Dermis microvascular lymphatic vessel endothelial cell (primary cell): ENCODE measurements at regions not wholly inside any gene's neighbourhood (a gene's known extent, or its start where the extent isn't known, plus 50 kb on each side); places are given as distances from the start of the nearest gene placed in this dataset.

Source experiments
- DNase-seq, 2 donors: peaks; one replicate each; pipeline versions ENCODE4 v3.0.0 to v3.0.0-alpha.2; 2010; ENCODE audit warnings: low read depth in 2 of 2

GRCh38 chr11:96607864-96608558, 218.2 kb downstream of the JRKL start:
- DNase-seq, result no peak

GRCh38 chr11:96614101-96614500, 224.3 kb downstream of the JRKL start:
- no peak for DNase-seq

GRCh38 chr11:96614846-96615245, 225.0 kb downstream of the JRKL start:
- DNase-seq, result no peak

- no peak for DNase-seq
Measured at GRCh38 chr11:96620464-96621044, 230.7 kb downstream of the JRKL start.

- DNase-seq, result no peak
Measured at GRCh38 chr11:96621161-96621560, 231.3 kb downstream of the JRKL start.

- DNase-seq, result no peak
Measured at GRCh38 chr11:96622026-96622634, 232.3 kb downstream of the JRKL start.

GRCh38 chr11:96624126-96624525, 234.3 kb downstream of the JRKL start:
- DNase-seq, result no peak

- no peak for DNase-seq
Measured at GRCh38 chr11:96627376-96627775, 237.6 kb downstream of the JRKL start.

- DNase-seq, result no peak
Measured at GRCh38 chr11:96635655-96636054, 245.8 kb downstream of the JRKL start.

GRCh38 chr11:96641261-96641660, 251.4 kb downstream of the JRKL start:
- DNase-seq, result no peak

GRCh38 chr11:96642583-96642982, 252.8 kb downstream of the JRKL start:
- no peak for DNase-seq

GRCh38 chr11:96643173-96643572, 253.4 kb downstream of the JRKL start:
- no peak for DNase-seq

GRCh38 chr11:96647621-96648020, 257.8 kb downstream of the JRKL start:
- no peak for DNase-seq

GRCh38 chr11:96648991-96649390, 259.2 kb downstream of the JRKL start:
- DNase-seq, result no peak

GRCh38 chr11:96652516-96652915, 262.7 kb downstream of the JRKL start:
- DNase-seq, result no peak

GRCh38 chr11:96655474-96655873, 265.7 kb downstream of the JRKL start:
- DNase-seq, result no peak

GRCh38 chr11:96658436-96658835, 268.6 kb downstream of the JRKL start:
- no peak for DNase-seq

- no peak for DNase-seq
Measured at GRCh38 chr11:96664110-96664509, 274.3 kb downstream of the JRKL start.

- DNase-seq, result no peak
Measured at GRCh38 chr11:96680211-96681018, 290.6 kb downstream of the JRKL start.

GRCh38 chr11:96681019-96681716, 291.4 kb downstream of the JRKL start:
- DNase-seq, result no peak

- no peak for DNase-seq
Measured at GRCh38 chr11:96694338-96694737, 304.5 kb downstream of the JRKL start.

- DNase-seq, result no peak
Measured at GRCh38 chr11:96696731-96697130, 306.9 kb downstream of the JRKL start.
